ENCODE measurements at regions not wholly inside any gene's neighbourhood (a gene's known extent, or its start where the extent isn't known, plus 50 kb on each side); places are given as distances from the start of the nearest gene placed in this dataset.
"Not testable (repeated sequence)": the region's sequence is repeated elsewhere in the genome, so short reads cannot be mapped to it uniquely, and the experiment has no call there.

DNA sequence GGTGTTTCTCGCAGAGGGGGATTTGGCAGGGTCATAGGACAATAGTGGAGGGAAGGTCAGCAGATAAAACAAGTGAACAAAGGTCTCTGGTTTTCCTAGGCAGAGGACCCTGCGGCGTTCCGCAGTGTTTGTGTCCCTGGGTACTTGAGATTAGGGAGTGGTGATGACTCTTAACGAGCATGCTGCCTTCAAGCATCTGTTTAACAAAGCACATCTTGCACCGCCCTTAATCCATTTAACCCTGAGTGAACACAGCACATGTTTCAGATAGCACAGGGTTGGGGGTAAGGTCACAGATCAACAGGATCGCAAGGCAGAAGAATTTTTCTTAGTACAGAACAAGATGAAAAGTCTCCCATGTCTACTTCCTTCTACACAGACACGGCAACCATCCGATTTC, 75.6 kb upstream of the SOD1 start:
- H3K4me3 Mint-ChIP-seq; H3K27me3 ChIP-seq (ENCODE audit: insufficient read depth, low read length); H3K36me3 Mint-ChIP-seq; DNase-seq; POLR2A ChIA-PET (ENCODE audit: partially characterized antibody); H3K27ac Mint-ChIP-seq; H3K4me3 ChIP-seq (ENCODE audit: low read length in 2 of 2); H3K9me3 ChIP-seq (ENCODE audit: control insufficient read depth in 1 of 2, low read length in 2 of 2); H3K9me3 Mint-ChIP-seq; H3K4me1 ChIP-seq (ENCODE audit: insufficient read depth, low read length); intact Hi-C loops (cut with micrococcal nuclease); H3K4me1 Mint-ChIP-seq; H3K27me3 Mint-ChIP-seq; H3K27ac ChIP-seq (ENCODE audit: low read depth, low read length); H3K36me3 ChIP-seq (ENCODE audit: insufficient read depth, low read length): not testable (repeated sequence)
- CTCF ChIA-PET (ENCODE audit: partially characterized antibody), result interaction anchor here (7.1 to 9.0 kb wide), 2 partner anchors 387 to 486 kb away, joined by 93 to 266 read pairs; no protein-coding TSS in a partner anchor

DNA sequence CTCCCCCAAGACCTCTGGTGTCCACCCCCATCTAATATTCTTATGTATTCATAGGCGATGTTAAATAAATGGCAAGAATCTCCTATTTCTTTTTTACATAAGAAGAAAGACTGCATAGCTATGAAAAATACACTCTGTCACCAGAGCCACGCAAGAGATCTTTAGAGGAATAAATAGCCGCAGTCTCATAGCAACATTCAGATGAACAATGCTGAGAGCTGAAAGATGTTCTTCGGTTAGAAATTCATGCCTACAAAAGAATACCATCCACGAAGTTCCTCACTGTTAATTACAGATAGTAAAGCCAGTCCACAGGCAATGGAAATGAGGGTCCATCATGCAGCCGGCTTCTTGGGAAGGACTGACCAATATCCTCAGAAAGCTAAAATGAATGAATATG, 76.0 kb upstream of the SOD1 start:
- no peak for DNase-seq
- Histone ChIP-seq H3K27me3 (ENCODE audit: insufficient read depth, low read length) (no peaks in the 10 kb centered on the region), H3K27ac (ENCODE audit: low read depth, low read length) (no peak overlapping the region), H3K36me3 (ENCODE audit: insufficient read depth, low read length) (no peaks in the 10 kb centered on the region), H3K4me1 (ENCODE audit: insufficient read depth, low read length) (no peaks in the 10 kb centered on the region), H3K9me3 (ENCODE audit: control insufficient read depth in 1 of 2, low read length in 2 of 2) (no peaks in the 10 kb centered on the region), H3K4me3 (ENCODE audit: low read length in 2 of 2) (no peak overlapping the region)
- intact Hi-C loops (cut with micrococcal nuclease), result no loop called here
- H3K4me3 Mint-ChIP-seq, result no peak overlapping the region
- H3K36me3 Mint-ChIP-seq, result no peaks in the 10 kb centered on the region
- CTCF ChIA-PET (ENCODE audit: partially characterized antibody), result interaction anchor here (0.9 to 9.0 kb wide), 6 partner anchors 10 to 486 kb away, joined by 3 to 266 read pairs (median 30); no protein-coding TSS in a partner anchor
- POLR2A ChIA-PET (ENCODE audit: partially characterized antibody), result no interaction called here
- peak overlapping the region in 1 of 7 donors; percentile 32 for H3K27ac Mint-ChIP-seq
- H3K9me3 Mint-ChIP-seq, result peaks cover 0 to 2% (median 0%) of the 10 kb centered on the region in 8 donors
- H3K27me3 Mint-ChIP-seq, result peaks cover 0 to 1% of the 10 kb centered on the region in 2 donors
- H3K4me1 Mint-ChIP-seq, result peaks cover 3 to 6% (median 4%) of the 10 kb centered on the region in 4 donors

- Histone ChIP-seq H3K9me3 (ENCODE audit: control insufficient read depth in 1 of 2, low read length in 2 of 2) (no peaks in the 10 kb centered on the region), H3K36me3 (ENCODE audit: insufficient read depth, low read length) (no peaks in the 10 kb centered on the region), H3K4me3 (ENCODE audit: low read length in 2 of 2) (no peak overlapping the region), H3K27ac (ENCODE audit: low read depth, low read length) (no peak overlapping the region), H3K4me1 (ENCODE audit: insufficient read depth, low read length) (no peaks in the 10 kb centered on the region), H3K27me3 (ENCODE audit: insufficient read depth, low read length) (no peaks in the 10 kb centered on the region)
- CTCF ChIA-PET (ENCODE audit: partially characterized antibody), result interaction anchor here (0.6 to 9.0 kb wide), 55 partner anchors 11 to 493 kb away, joined by 3 to 266 read pairs (median 4); no protein-coding TSS in a partner anchor
- peaks cover 0 to 3% of the 10 kb centered on the region in 2 donors for H3K27me3 Mint-ChIP-seq
- no peak overlapping the region for H3K27ac Mint-ChIP-seq
- DNase-seq, result peak; percentile 58 to 72 (median 66)
- peaks cover 0 to 2% (median 0%) of the 10 kb centered on the region in 8 donors for H3K9me3 Mint-ChIP-seq
- POLR2A ChIA-PET (ENCODE audit: partially characterized antibody), result interaction anchor here (0.5 to 1.6 kb wide), 5 partner anchors 22 to 393 kb away, joined by 3 to 4 read pairs (median 3); no protein-coding TSS in a partner anchor
- no peaks in the 10 kb centered on the region for H3K36me3 Mint-ChIP-seq
- intact Hi-C loops (cut with micrococcal nuclease), result loop anchor here (1.0 to 2.0 kb wide), 5 partner anchors 24 to 483 kb away; no protein-coding TSS in a partner anchor
- peaks cover 3 to 6% (median 4%) of the 10 kb centered on the region in 4 donors for H3K4me1 Mint-ChIP-seq
- H3K4me3 Mint-ChIP-seq, result no peak overlapping the region
These were observed 78.6 kb upstream of the SOD1 start for GRCh38 chr21:31580866-31581276.

DNA sequence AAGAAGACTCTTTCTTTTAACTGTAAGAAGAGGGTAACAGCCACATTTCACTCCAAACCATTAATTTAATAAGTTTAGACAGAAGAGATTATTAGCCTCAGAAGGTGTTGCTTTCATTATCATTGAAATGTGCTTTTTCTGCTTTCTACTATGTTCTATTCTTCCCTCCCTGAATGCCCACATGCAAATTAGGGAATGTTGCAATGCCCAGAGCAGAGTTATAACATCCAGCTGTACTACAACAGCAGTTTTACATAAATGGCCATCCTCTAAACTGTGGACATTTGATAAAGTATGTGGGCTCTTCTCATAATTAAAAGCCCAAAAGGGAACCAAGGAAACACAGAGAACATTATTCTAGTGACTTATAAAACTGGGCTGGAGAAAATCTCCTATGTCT, 82.2 kb upstream of the SOD1 start:
- peak overlapping the region in 1 of 7 donors; percentile 5 for H3K27ac Mint-ChIP-seq
- H3K36me3 ChIP-seq (ENCODE audit: insufficient read depth, low read length), result no peaks in the 10 kb centered on the region
- H3K4me3 Mint-ChIP-seq, result no peak overlapping the region
- ChIA-PET POLR2A (ENCODE audit: partially characterized antibody) (no interaction called here), CTCF (ENCODE audit: partially characterized antibody) (interaction anchor here (0.7 to 9.0 kb wide), 3 partner anchors 363 to 479 kb away, joined by 3 to 266 read pairs (median 93); no protein-coding TSS in a partner anchor)
- no peaks in the 10 kb centered on the region for H3K9me3 ChIP-seq (ENCODE audit: control insufficient read depth in 1 of 2, low read length in 2 of 2)
- H3K27me3 ChIP-seq (ENCODE audit: insufficient read depth, low read length), result no peaks in the 10 kb centered on the region
- H3K27me3 Mint-ChIP-seq, result peaks cover 0 to 3% of the 10 kb centered on the region in 2 donors
- no peak overlapping the region for H3K27ac ChIP-seq (ENCODE audit: low read depth, low read length)
- intact Hi-C loops (cut with micrococcal nuclease), result no loop called here
- H3K9me3 Mint-ChIP-seq, result peaks cover 0 to 7% (median under 1%) of the 10 kb centered on the region in 8 donors
- peaks cover 3 to 5% (median 4%) of the 10 kb centered on the region in 4 donors for H3K4me1 Mint-ChIP-seq
- no peak for DNase-seq
- H3K4me3 ChIP-seq (ENCODE audit: low read length in 2 of 2), result no peak overlapping the region
- no peaks in the 10 kb centered on the region for H3K36me3 Mint-ChIP-seq
- H3K4me1 ChIP-seq (ENCODE audit: insufficient read depth, low read length), result no peaks in the 10 kb centered on the region

GRCh38 chr21:31576428-31576827, 83.1 kb upstream of the SOD1 start:
- CTCF ChIA-PET (ENCODE audit: partially characterized antibody), result interaction anchor here (0.6 to 1.6 kb wide), 4 partner anchors 17 to 479 kb away, joined by 3 to 4 read pairs (median 4); no protein-coding TSS in a partner anchor
- peaks cover 3 to 5% (median 4%) of the 10 kb centered on the region in 4 donors for H3K4me1 Mint-ChIP-seq
- H3K27me3 ChIP-seq (ENCODE audit: insufficient read depth, low read length), result no peaks in the 10 kb centered on the region
- no peak overlapping the region for H3K27ac Mint-ChIP-seq
- no peak overlapping the region for H3K4me3 Mint-ChIP-seq
- peaks cover 0 to 7% (median under 1%) of the 10 kb centered on the region in 8 donors for H3K9me3 Mint-ChIP-seq
- no peaks in the 10 kb centered on the region for H3K9me3 ChIP-seq (ENCODE audit: control insufficient read depth in 1 of 2, low read length in 2 of 2)
- no peaks in the 10 kb centered on the region for H3K36me3 ChIP-seq (ENCODE audit: insufficient read depth, low read length)
- POLR2A ChIA-PET (ENCODE audit: partially characterized antibody), result no interaction called here
- intact Hi-C loops (cut with micrococcal nuclease), result no loop called here
- DNase-seq, result no peak
- no peak overlapping the region for H3K4me3 ChIP-seq (ENCODE audit: low read length in 2 of 2)
- peaks cover 0 to 3% of the 10 kb centered on the region in 2 donors for H3K27me3 Mint-ChIP-seq
- no peaks in the 10 kb centered on the region for H3K4me1 ChIP-seq (ENCODE audit: insufficient read depth, low read length)
- H3K27ac ChIP-seq (ENCODE audit: low read depth, low read length), result no peak overlapping the region
- H3K36me3 Mint-ChIP-seq, result no peaks in the 10 kb centered on the region

GRCh38 chr21:31573217-31573616, 86.3 kb upstream of the SOD1 start:
- peaks cover 2 to 3% of the 10 kb centered on the region in 2 donors for H3K27me3 Mint-ChIP-seq
- H3K4me3 ChIP-seq (ENCODE audit: low read length in 2 of 2), result no peak overlapping the region
- no peaks in the 10 kb centered on the region for H3K4me1 Mint-ChIP-seq
- POLR2A ChIA-PET (ENCODE audit: partially characterized antibody), result interaction anchor here (0.6 kb wide), 1 partner anchor 390 kb away, joined by 3 read pairs; no protein-coding TSS in a partner anchor
- CTCF ChIA-PET (ENCODE audit: partially characterized antibody), result interaction anchor here (1.4 to 1.7 kb wide), 2 partner anchors 10 to 14 kb away, joined by 3 to 5 read pairs; no protein-coding TSS in a partner anchor
- H3K27ac Mint-ChIP-seq, result no peak overlapping the region
- H3K9me3 ChIP-seq (ENCODE audit: control insufficient read depth in 1 of 2, low read length in 2 of 2), result no peaks in the 10 kb centered on the region
- no peaks in the 10 kb centered on the region for H3K36me3 Mint-ChIP-seq
- no peak overlapping the region for H3K4me3 Mint-ChIP-seq
- intact Hi-C loops (cut with micrococcal nuclease), result no loop called here
- no peaks in the 10 kb centered on the region for H3K27me3 ChIP-seq (ENCODE audit: insufficient read depth, low read length)
- DNase-seq, result no peak
- H3K27ac ChIP-seq (ENCODE audit: low read depth, low read length), result no peak overlapping the region
- H3K4me1 ChIP-seq (ENCODE audit: insufficient read depth, low read length), result no peaks in the 10 kb centered on the region
- peaks cover 0 to 7% (median under 1%) of the 10 kb centered on the region in 8 donors for H3K9me3 Mint-ChIP-seq
- no peaks in the 10 kb centered on the region for H3K36me3 ChIP-seq (ENCODE audit: insufficient read depth, low read length)

DNA sequence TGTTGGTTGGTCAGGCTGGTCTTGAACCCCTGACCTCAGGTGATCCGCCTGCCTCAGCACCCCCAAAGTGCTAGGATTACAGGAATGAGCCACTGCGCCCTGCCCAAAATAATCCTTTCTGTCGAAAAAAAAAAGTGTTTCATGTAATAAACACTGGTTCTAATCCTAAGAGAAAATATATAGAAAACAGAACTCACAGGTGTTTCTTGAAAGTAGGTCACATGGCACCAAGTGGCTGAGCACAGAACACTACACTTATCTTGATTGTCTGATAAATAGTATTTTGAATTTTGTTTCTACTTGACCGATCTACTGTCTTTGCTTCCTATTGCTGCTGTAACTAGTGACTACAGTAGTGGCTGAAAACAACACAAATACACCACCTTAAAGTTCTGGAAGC, 87.6 kb upstream of the SOD1 start:
- Mint-ChIP-seq H3K27ac (no peak overlapping the region), H3K4me1 (no peaks in the 10 kb centered on the region), H3K9me3 (peaks cover 0 to 7% (median under 1%) of the 10 kb centered on the region in 8 donors), H3K36me3 (no peaks in the 10 kb centered on the region), H3K27me3 (peaks cover 2% of the 10 kb centered on the region in 2 donors), H3K4me3 (no peak overlapping the region)
- Histone ChIP-seq H3K9me3 (ENCODE audit: control insufficient read depth in 1 of 2, low read length in 2 of 2) (no peaks in the 10 kb centered on the region), H3K27me3 (ENCODE audit: insufficient read depth, low read length) (no peaks in the 10 kb centered on the region), H3K36me3 (ENCODE audit: insufficient read depth, low read length) (no peaks in the 10 kb centered on the region), H3K27ac (ENCODE audit: low read depth, low read length) (no peak overlapping the region), H3K4me3 (ENCODE audit: low read length in 2 of 2) (no peak overlapping the region), H3K4me1 (ENCODE audit: insufficient read depth, low read length) (no peaks in the 10 kb centered on the region)
- ChIA-PET CTCF (ENCODE audit: partially characterized antibody) (no interaction called here), POLR2A (ENCODE audit: partially characterized antibody) (no interaction called here)
- intact Hi-C loops (cut with micrococcal nuclease), result no loop called here
- DNase-seq, result no peak

Data from CD4-positive, alpha-beta memory T cell (primary cell).